ENCODE measurements at regions not wholly inside any gene's neighbourhood (a gene's known extent, or its start where the extent isn't known, plus 50 kb on each side); places are given as distances from the start of the nearest gene placed in this dataset.

- ATAC-seq, result no peak
- WGBS (ENCODE audit: insufficient coverage, low coverage, low lambda C conversion rate, missing lambda C conversion rate), result 38% methylated on average over 3 of the region's 3 CpGs
- TF ChIP-seq POLR2A (IDR thresholded peaks at IDR 0.05), result no peak
Observed at GRCh38 chr7:93723424-93724124, 149.1 kb upstream of the CALCR start.

GRCh38 chr7:93720106-93720505, 145.6 kb upstream of the CALCR start:
- H3K4me3 ChIP-seq, result no peak overlapping the region
- no peak overlapping the region for H3K27ac ChIP-seq
- no peaks in the 10 kb centered on the region for H3K9me3 ChIP-seq
- intact Hi-C loops (cut with DNase I), result no loop called here
- no peaks in the 10 kb centered on the region for H3K4me1 ChIP-seq
- no peak for ATAC-seq
- peaks cover 0 to 4% of the 10 kb centered on the region in 2 donors for H3K27me3 ChIP-seq
- no peak for TF ChIP-seq CTCF (IDR thresholded peaks at IDR 0.05)
- DNase-seq, result no peak
- H3K36me3 ChIP-seq, result no peaks in the 10 kb centered on the region

More at GRCh38 chr7:93723424-93724124, 149.1 kb upstream of the CALCR start:
- intact Hi-C loops (cut with DNase I), result no loop called here
- Histone ChIP-seq H3K27ac (no peak overlapping the region), H3K9me3 (no peaks in the 10 kb centered on the region), H3K4me1 (no peaks in the 10 kb centered on the region), H3K4me3 (no peak overlapping the region), H3K36me3 (no peaks in the 10 kb centered on the region), H3K27me3 (peaks cover 0 to 4% of the 10 kb centered on the region in 2 donors)
- no peak for DNase-seq

- Histone ChIP-seq H3K4me1 (no peaks in the 10 kb centered on the region), H3K9me3 (no peaks in the 10 kb centered on the region), H3K36me3 (no peaks in the 10 kb centered on the region), H3K4me3 (no peak overlapping the region), H3K27me3 (peaks cover 0 to 4% of the 10 kb centered on the region in 2 donors), H3K27ac (no peak overlapping the region)
- 47% methylated on average over 1 of the region's 1 CpG for WGBS (ENCODE audit: insufficient coverage, low coverage, low lambda C conversion rate, missing lambda C conversion rate)
- no peak for TF ChIP-seq POLR2A (IDR thresholded peaks at IDR 0.05)
- no peak for TF ChIP-seq CTCF (IDR thresholded peaks at IDR 0.05)
- ATAC-seq (no peak), DNase-seq (no peak)
- intact Hi-C loops (cut with DNase I), result no loop called here
Observed at GRCh38 chr7:93719546-93719945, 145.0 kb upstream of the CALCR start.

GRCh38 chr7:93717217-93717900, 142.8 kb upstream of the CALCR start:
- Histone ChIP-seq H3K27ac (no peak overlapping the region), H3K36me3 (no peaks in the 10 kb centered on the region)

More at GRCh38 chr7:93717217-93717900, 142.8 kb upstream of the CALCR start:
- Histone ChIP-seq H3K4me3 (no peak overlapping the region), H3K9me3 (no peaks in the 10 kb centered on the region), H3K4me1 (no peaks in the 10 kb centered on the region), H3K27me3 (peaks cover 0 to 4% of the 10 kb centered on the region in 2 donors)
- intact Hi-C loops (cut with DNase I), result no loop called here
- TF ChIP-seq POLR2A (IDR thresholded peaks at IDR 0.05) (no peak), CTCF (IDR thresholded peaks at IDR 0.05) (no peak)
- no peak for ATAC-seq
- WGBS (ENCODE audit: insufficient coverage, low coverage, low lambda C conversion rate, missing lambda C conversion rate), result 31% methylated on average over 1 of the region's 1 CpG
- DNase-seq, result no peak
